Ovary (tissue), 3 donors: ENCODE measurements at regions not wholly inside any gene's neighbourhood (a gene's known extent, or its start where the extent isn't known, plus 50 kb on each side); places are given as distances from the start of the nearest gene placed in this dataset.

ENCODE experiments used
- EP300 ChIP-seq: sonication (generic); formaldehyde crosslinking; IDR thresholded peaks from one replicate; pipeline ENCODE4 v1.6.1; 2017; ENCODE audit warnings: antibody characterized with exemption
- POLR2A ChIP-seq: fragments of 450-650 bp; IDR thresholded peaks from one replicate; pipeline ENCODE4 v1.6.1; 2017; ENCODE audit warnings: antibody characterized with exemption, mild to moderate bottlenecking, moderate library complexity
- TF ChIP-seq, protein P1 (sequence below), 3 donors: fragments of 450-650 bp in 2 of 3; fragments of 200-600 bp in 1 of 3; IDR thresholded peaks; one replicate each; pipeline versions ENCODE4 v1.5.1 to v1.8.0; 2016 to 2022; ENCODE audit warnings: antibody characterized with exemption in 3 of 3, mild to moderate bottlenecking in 1 of 3
- donor health status: DM: no; HTN: no; CAD: no.

DNA sequence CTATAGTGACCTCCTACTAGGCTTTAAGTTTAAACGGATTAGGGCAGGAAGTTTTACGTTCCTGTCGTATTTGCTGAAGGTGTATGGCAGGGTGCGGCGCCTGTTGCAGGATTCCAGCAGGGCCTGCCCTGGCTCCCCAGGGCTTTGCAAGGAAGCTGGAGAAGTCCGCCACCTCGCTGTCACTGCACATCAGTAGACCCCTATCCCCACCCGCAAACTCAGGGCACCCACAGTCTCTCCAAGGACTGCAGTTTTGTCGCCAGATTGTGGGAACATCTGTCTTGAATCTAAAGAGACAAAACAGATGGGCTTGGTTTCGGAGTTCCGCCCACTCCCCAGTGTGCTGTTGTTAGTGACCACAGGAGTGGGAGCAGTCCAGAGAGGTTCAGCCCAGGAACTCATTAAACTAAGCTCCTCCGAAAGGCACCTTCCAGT, 110.8 kb downstream of the CDC7 start:
- TF ChIP-seq POLR2A = no peak
- TF ChIP-seq, protein P1, sequence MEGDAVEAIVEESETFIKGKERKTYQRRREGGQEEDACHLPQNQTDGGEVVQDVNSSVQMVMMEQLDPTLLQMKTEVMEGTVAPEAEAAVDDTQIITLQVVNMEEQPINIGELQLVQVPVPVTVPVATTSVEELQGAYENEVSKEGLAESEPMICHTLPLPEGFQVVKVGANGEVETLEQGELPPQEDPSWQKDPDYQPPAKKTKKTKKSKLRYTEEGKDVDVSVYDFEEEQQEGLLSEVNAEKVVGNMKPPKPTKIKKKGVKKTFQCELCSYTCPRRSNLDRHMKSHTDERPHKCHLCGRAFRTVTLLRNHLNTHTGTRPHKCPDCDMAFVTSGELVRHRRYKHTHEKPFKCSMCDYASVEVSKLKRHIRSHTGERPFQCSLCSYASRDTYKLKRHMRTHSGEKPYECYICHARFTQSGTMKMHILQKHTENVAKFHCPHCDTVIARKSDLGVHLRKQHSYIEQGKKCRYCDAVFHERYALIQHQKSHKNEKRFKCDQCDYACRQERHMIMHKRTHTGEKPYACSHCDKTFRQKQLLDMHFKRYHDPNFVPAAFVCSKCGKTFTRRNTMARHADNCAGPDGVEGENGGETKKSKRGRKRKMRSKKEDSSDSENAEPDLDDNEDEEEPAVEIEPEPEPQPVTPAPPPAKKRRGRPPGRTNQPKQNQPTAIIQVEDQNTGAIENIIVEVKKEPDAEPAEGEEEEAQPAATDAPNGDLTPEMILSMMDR (IDR thresholded peaks at IDR 0.05) = no peak
- no peak for TF ChIP-seq EP300
